Fibroblast of mammary gland (primary cell): ENCODE measurements at regions not wholly inside any gene's neighbourhood (a gene's known extent, or its start where the extent isn't known, plus 50 kb on each side); places are given as distances from the start of the nearest gene placed in this dataset.
"Not testable (repeated sequence)": the region's sequence is repeated elsewhere in the genome, so short reads cannot be mapped to it uniquely, and the experiment has no call there.

Experiments
- DNase-seq: peaks from one replicate; pipeline ENCODE4 v3.0.0-alpha.2; 2010; ENCODE audit warnings: low read depth
- H3K4me3 ChIP-seq: 2 replicates; pipeline ENCODE4 v1.5.1; 2011; ENCODE audit warnings: low read depth, mild to moderate bottlenecking, low read length, moderate library complexity; ENCODE audit not compliant: control insufficient read depth
- CTCF ChIP-seq: conservative IDR thresholded peaks from 2 replicates; pipeline ENCODE4 v1.5.1; 2011; ENCODE audit warnings: low read depth, low read length, inconsistent platforms; ENCODE audit not compliant: control insufficient read depth, insufficient read depth

- no peak for DNase-seq
- no peak for TF ChIP-seq CTCF
- no peak overlapping the region for H3K4me3 ChIP-seq
Observed at GRCh38 chr15:96213045-96213444, 117.5 kb upstream of the NR2F2 start.

GRCh38 chr15:96213896-96214295 lies 116.6 kb upstream of the NR2F2 start:
- no peak for DNase-seq
- H3K4me3 ChIP-seq = no peak overlapping the region
- no peak for TF ChIP-seq CTCF

GRCh38 chr15:96216481-96216880 lies 114.0 kb upstream of the NR2F2 start:
- not testable (repeated sequence) for DNase-seq, H3K4me3 ChIP-seq

GRCh38 chr15:96217983-96218382 lies 112.5 kb upstream of the NR2F2 start:
- no peak overlapping the region for H3K4me3 ChIP-seq
- DNase-seq = no peak
- TF ChIP-seq CTCF = no peak

GRCh38 chr15:96218623-96219455 lies 111.7 kb upstream of the NR2F2 start:
- DNase-seq = no peak
- TF ChIP-seq CTCF = no peak
- no peak overlapping the region for H3K4me3 ChIP-seq

- H3K4me3 ChIP-seq = no peak overlapping the region
- no peak for TF ChIP-seq CTCF
- no peak for DNase-seq
Observed at GRCh38 chr15:96219681-96220080, 110.8 kb upstream of the NR2F2 start.

- DNase-seq = no peak
- no peak for TF ChIP-seq CTCF
- H3K4me3 ChIP-seq = no peak overlapping the region
Observed at GRCh38 chr15:96220657-96221056, 109.8 kb upstream of the NR2F2 start.
